H9 (cell line): ENCODE measurements at regions not wholly inside any gene's neighbourhood (a gene's known extent, or its start where the extent isn't known, plus 50 kb on each side); places are given as distances from the start of the nearest gene placed in this dataset.

Source experiments
- DNase-seq: peaks from one replicate; pipeline ENCODE4 v3.0.0-alpha.2; 2017
- H2AFZ ChIP-seq: one replicate; pipeline ENCODE4 v1.6.1; 2013; ENCODE audit warnings: mild to moderate bottlenecking, low read length, control low read depth, moderate library complexity
- H2AK5ac ChIP-seq: 2 replicates; pipeline ENCODE4 v1.6.1; 2013; ENCODE audit warnings: low read length, control low read depth, mixed read lengths; ENCODE audit not compliant: insufficient read length
- H2BK120ac ChIP-seq: one replicate; pipeline ENCODE4 v1.6.1; 2013; ENCODE audit warnings: low read depth, mild to moderate bottlenecking, low read length, control low read depth, inconsistent platforms; ENCODE audit not compliant: poor library complexity, severe bottlenecking
- H2BK12ac ChIP-seq: 2 replicates; pipeline ENCODE4 v1.6.1; 2013; ENCODE audit warnings: low read length, control low read depth, mixed read lengths, low read depth; ENCODE audit not compliant: insufficient read length
- H2BK15ac ChIP-seq: 2 replicates; pipeline ENCODE4 v1.6.1; 2013; ENCODE audit warnings: low read depth, low read length, control low read depth
- H2BK20ac ChIP-seq: one replicate; pipeline ENCODE4 v1.6.1; 2013; ENCODE audit warnings: low read depth, mild to moderate bottlenecking, low read length, control low read depth, inconsistent platforms; ENCODE audit not compliant: poor library complexity, severe bottlenecking
- H2BK5ac ChIP-seq: 2 replicates; pipeline ENCODE4 v1.6.1; 2013; ENCODE audit warnings: low read length, control low read depth, mixed read lengths; ENCODE audit not compliant: insufficient read length
- H3K14ac ChIP-seq: 2 replicates; pipeline ENCODE4 v1.6.1; 2013; ENCODE audit warnings: low read length, control low read depth; ENCODE audit not compliant: insufficient read depth
- H3K18ac ChIP-seq: 2 replicates; pipeline ENCODE4 v1.6.1; 2013; ENCODE audit warnings: low read depth, mild to moderate bottlenecking, mixed read lengths, low read length, control low read depth; ENCODE audit not compliant: insufficient read length
- H3K23ac ChIP-seq: 2 replicates; pipeline ENCODE4 v1.6.1; 2013; ENCODE audit warnings: low read length, control low read depth, mixed read lengths, low read depth; ENCODE audit not compliant: insufficient read length
- H3K23me2 ChIP-seq: 2 replicates; pipeline ENCODE4 v1.6.1; 2013; ENCODE audit warnings: low read depth, mild to moderate bottlenecking, mixed read lengths, low read length, control low read depth; ENCODE audit not compliant: insufficient read length, poor library complexity, severe bottlenecking
- H3K27ac ChIP-seq: 2 replicates; pipeline ENCODE4 v1.5.1; 2013; ENCODE audit warnings: low read length, control low read depth, mixed read lengths, low read depth; ENCODE audit not compliant: insufficient read length
- H3K27me3 ChIP-seq: 2 replicates; pipeline ENCODE4 v1.6.1; 2013; ENCODE audit warnings: low read length, control low read depth, inconsistent platforms; ENCODE audit not compliant: insufficient read depth
- H3K4ac ChIP-seq: 2 replicates; pipeline ENCODE4 v1.6.1; 2013; ENCODE audit warnings: low read depth, mild to moderate bottlenecking, control low read depth, inconsistent platforms, low read length, moderate library complexity
- H3K4me1 ChIP-seq: 2 replicates; pipeline ENCODE4 v1.6.1; 2013; ENCODE audit warnings: low read length, control low read depth, inconsistent platforms; ENCODE audit not compliant: insufficient read depth
- H3K4me2 ChIP-seq: 2 replicates; pipeline ENCODE4 v1.6.1; 2013; ENCODE audit warnings: low read length, control low read depth, mixed read lengths; ENCODE audit not compliant: insufficient read length, insufficient read depth
- H3K56ac ChIP-seq: 2 replicates; pipeline ENCODE4 v1.6.1; 2013; ENCODE audit warnings: low read depth, mild to moderate bottlenecking, mixed read lengths, low read length, control low read depth; ENCODE audit not compliant: insufficient read length
- H3K79me1 ChIP-seq: 2 replicates; pipeline ENCODE4 v1.6.1; 2013; ENCODE audit warnings: low read depth, mild to moderate bottlenecking, moderate library complexity, low read length, control low read depth, inconsistent platforms; ENCODE audit not compliant: insufficient read depth, poor library complexity, severe bottlenecking
- H3K79me2 ChIP-seq: 2 replicates; pipeline ENCODE4 v1.6.1; 2013; ENCODE audit warnings: low read length, control low read depth, inconsistent platforms; ENCODE audit not compliant: insufficient read depth
- H3K9ac ChIP-seq: 2 replicates; pipeline ENCODE4 v1.6.1; 2013; ENCODE audit warnings: low read length, control low read depth, mixed read lengths; ENCODE audit not compliant: insufficient read length; ENCODE audit errors: extremely low read depth
- H3K9me3 ChIP-seq: one replicate; pipeline ENCODE4 v1.6.1; 2013; ENCODE audit warnings: low read depth, low read length, inconsistent platforms; ENCODE audit not compliant: control insufficient read depth
- H3T11ph ChIP-seq: one replicate; pipeline ENCODE4 v1.6.1; 2013; ENCODE audit warnings: mild to moderate bottlenecking, low read length, control low read depth, inconsistent platforms
- H4K20me1 ChIP-seq: one replicate; pipeline ENCODE4 v1.6.1; 2013; ENCODE audit not compliant: control insufficient read depth, insufficient read length, insufficient read depth
- H4K5ac ChIP-seq: 2 replicates; pipeline ENCODE4 v1.6.1; 2013; ENCODE audit warnings: low read depth, mild to moderate bottlenecking, mixed read lengths, low read length, control low read depth; ENCODE audit not compliant: insufficient read length
- H4K8ac ChIP-seq: replicated peaks from 2 replicates; pipeline ENCODE4 v1.6.1; 2013; ENCODE audit warnings: low read length, control low read depth, mixed read lengths, low read depth; ENCODE audit not compliant: insufficient read length
- H4K91ac ChIP-seq: 2 replicates; pipeline ENCODE4 v1.6.1; 2013; ENCODE audit warnings: low read depth, mild to moderate bottlenecking, moderate library complexity, mixed read lengths, low read length, control low read depth; ENCODE audit not compliant: insufficient read length
- H3K27ac Mint-ChIP-seq, 3 experiments: 2 replicates in 2 of 3; 3 replicates in 1 of 3; pipeline ENCODE4 v1.8.0; 2020 to 2021; ENCODE audit warnings: mixed read lengths in 3 of 3, mild to moderate bottlenecking in 1 of 3, moderate library complexity in 1 of 3
- H3K27me3 Mint-ChIP-seq: 2 replicates; pipeline ENCODE4 v1.8.0; 2021; ENCODE audit warnings: low read depth, mild to moderate bottlenecking, moderate library complexity, mixed read lengths
- H3K36me3 Mint-ChIP-seq, 3 experiments: 2 replicates in 2 of 3; 3 replicates in 1 of 3; pipeline ENCODE4 v1.8.0; 2020 to 2021; ENCODE audit warnings: low read depth in 3 of 3, mixed read lengths in 3 of 3; ENCODE audit not compliant: insufficient read depth in 1 of 3
- H3K4me1 Mint-ChIP-seq, 2 experiments: 2 replicates each; pipeline ENCODE4 v1.8.0; 2020; ENCODE audit warnings: mixed read lengths in 2 of 2
- H3K4me3 Mint-ChIP-seq, 2 experiments: 2 replicates in 1 of 2; 3 replicates in 1 of 2; pipeline ENCODE4 v1.8.0; 2020 to 2021; ENCODE audit warnings: mild to moderate bottlenecking in 2 of 2, mixed read lengths in 2 of 2, moderate library complexity in 1 of 2
- H3K9me3 Mint-ChIP-seq, 2 experiments: 2 replicates in 1 of 2; 3 replicates in 1 of 2; pipeline ENCODE4 v1.8.0; 2020; ENCODE audit warnings: mild to moderate bottlenecking in 2 of 2, mixed read lengths in 2 of 2, moderate library complexity in 1 of 2
- WGBS: extraction: QIAGEN DNeasy Blood & Tissue Kit; methylation state at CpG from one replicate; pipeline ENCODE4 v1.1.7; 2013; ENCODE audit warnings: missing lambda C conversion rate, low lambda C conversion rate, mixed read lengths; ENCODE audit not compliant: insufficient read length; ENCODE audit errors: extremely low coverage; 5-methylcytosine and 5-hydroxymethylcytosine counted together
- TF ChIP-seq, protein P1 (sequence below): fragments of 200-600 bp; sonication (generic); conservative IDR thresholded peaks from 3 replicates; pipeline ENCODE4 v1.8.0; 2021; ENCODE audit warnings: antibody characterized with exemption, mild to moderate bottlenecking

GRCh38 chr16:49179714-49180330 lies 101.8 kb downstream of the CBLN1 start:
- Mint-ChIP-seq H3K4me3 (no peak overlapping the region), H3K9me3 (no peaks in the 10 kb centered on the region), H3K27ac (peak overlapping the region in 1 of 3 experiments; percentile 46; a peak in 1 of 7 replicates), H3K27me3 (peaks cover 13% of the 10 kb centered on the region), H3K4me1 (peaks cover 10 to 22% of the 10 kb centered on the region in 2 experiments), H3K36me3 (no peaks in the 10 kb centered on the region)
- H3K4me1 ChIP-seq, result no peaks in the 10 kb centered on the region
- no peaks in the 10 kb centered on the region for H4K20me1 ChIP-seq
- TF ChIP-seq, protein P1, sequence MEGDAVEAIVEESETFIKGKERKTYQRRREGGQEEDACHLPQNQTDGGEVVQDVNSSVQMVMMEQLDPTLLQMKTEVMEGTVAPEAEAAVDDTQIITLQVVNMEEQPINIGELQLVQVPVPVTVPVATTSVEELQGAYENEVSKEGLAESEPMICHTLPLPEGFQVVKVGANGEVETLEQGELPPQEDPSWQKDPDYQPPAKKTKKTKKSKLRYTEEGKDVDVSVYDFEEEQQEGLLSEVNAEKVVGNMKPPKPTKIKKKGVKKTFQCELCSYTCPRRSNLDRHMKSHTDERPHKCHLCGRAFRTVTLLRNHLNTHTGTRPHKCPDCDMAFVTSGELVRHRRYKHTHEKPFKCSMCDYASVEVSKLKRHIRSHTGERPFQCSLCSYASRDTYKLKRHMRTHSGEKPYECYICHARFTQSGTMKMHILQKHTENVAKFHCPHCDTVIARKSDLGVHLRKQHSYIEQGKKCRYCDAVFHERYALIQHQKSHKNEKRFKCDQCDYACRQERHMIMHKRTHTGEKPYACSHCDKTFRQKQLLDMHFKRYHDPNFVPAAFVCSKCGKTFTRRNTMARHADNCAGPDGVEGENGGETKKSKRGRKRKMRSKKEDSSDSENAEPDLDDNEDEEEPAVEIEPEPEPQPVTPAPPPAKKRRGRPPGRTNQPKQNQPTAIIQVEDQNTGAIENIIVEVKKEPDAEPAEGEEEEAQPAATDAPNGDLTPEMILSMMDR, result no peak
- no peak overlapping the region for H3K4me2 ChIP-seq
- no peak overlapping the region for H2BK15ac ChIP-seq
- no peak overlapping the region for H2AFZ ChIP-seq
- no peak overlapping the region for H2BK120ac ChIP-seq
- no peaks in the 10 kb centered on the region for H3K27me3 ChIP-seq
- no peak overlapping the region for H2BK20ac ChIP-seq
- no peak overlapping the region for H4K8ac ChIP-seq
- no peak overlapping the region for H2BK12ac ChIP-seq
- no peaks in the 10 kb centered on the region for H3K79me2 ChIP-seq
- no peak overlapping the region for H3T11ph ChIP-seq
- no peak overlapping the region for H2AK5ac ChIP-seq
- no peaks in the 10 kb centered on the region for H3K23me2 ChIP-seq
- H3K9me3 ChIP-seq, result no peaks in the 10 kb centered on the region
- H3K56ac ChIP-seq, result no peak overlapping the region
- H3K4ac ChIP-seq, result no peak overlapping the region
- H3K23ac ChIP-seq, result no peak overlapping the region
- no peak overlapping the region for H3K14ac ChIP-seq
- WGBS, result no CpG with 5 or more reads among the region's 4 CpGs
- no peak overlapping the region for H3K9ac ChIP-seq
- no peak overlapping the region for H4K91ac ChIP-seq
- H3K79me1 ChIP-seq, result no peaks in the 10 kb centered on the region
- no peak overlapping the region for H2BK5ac ChIP-seq
- no peak overlapping the region for H3K27ac ChIP-seq
- H3K18ac ChIP-seq, result no peak overlapping the region
- H4K5ac ChIP-seq, result no peak overlapping the region
- DNase-seq, result no peak
